ENCODE measurements at regions not wholly inside any gene's neighbourhood (a gene's known extent, or its start where the extent isn't known, plus 50 kb on each side); places are given as distances from the start of the nearest gene placed in this dataset.

DNA sequence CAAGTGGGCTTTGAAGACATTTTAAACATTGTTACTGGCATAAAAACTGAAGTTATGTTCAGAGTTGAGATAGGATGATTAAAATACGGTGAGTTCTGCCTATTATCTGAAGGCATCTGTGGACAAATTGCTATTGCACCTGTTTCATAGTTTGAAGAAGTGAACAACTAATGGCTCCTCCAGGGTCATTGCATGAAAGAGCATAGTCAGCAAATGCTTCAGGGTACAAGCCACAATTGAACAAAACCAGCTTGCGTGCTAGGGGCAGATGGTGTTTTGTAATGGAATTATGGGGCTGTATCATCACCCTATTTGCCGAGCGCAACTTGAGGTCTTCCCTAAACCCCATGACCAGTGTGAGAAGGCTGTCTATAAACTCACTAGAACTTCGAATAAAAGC is 369.1 kb downstream of the MTRR start:
- DNase-seq (no peak), ATAC-seq (no peak)
- peaks cover 0 to 3% of the 10 kb centered on the region in 2 donors for H3K9me3 ChIP-seq
- intact Hi-C loops (cut with DNase I) = no loop called here
- no peaks in the 10 kb centered on the region for H3K4me1 ChIP-seq
- H3K27ac ChIP-seq = no peak overlapping the region
- no peaks in the 10 kb centered on the region for H3K36me3 ChIP-seq
- TF ChIP-seq, protein P1, sequence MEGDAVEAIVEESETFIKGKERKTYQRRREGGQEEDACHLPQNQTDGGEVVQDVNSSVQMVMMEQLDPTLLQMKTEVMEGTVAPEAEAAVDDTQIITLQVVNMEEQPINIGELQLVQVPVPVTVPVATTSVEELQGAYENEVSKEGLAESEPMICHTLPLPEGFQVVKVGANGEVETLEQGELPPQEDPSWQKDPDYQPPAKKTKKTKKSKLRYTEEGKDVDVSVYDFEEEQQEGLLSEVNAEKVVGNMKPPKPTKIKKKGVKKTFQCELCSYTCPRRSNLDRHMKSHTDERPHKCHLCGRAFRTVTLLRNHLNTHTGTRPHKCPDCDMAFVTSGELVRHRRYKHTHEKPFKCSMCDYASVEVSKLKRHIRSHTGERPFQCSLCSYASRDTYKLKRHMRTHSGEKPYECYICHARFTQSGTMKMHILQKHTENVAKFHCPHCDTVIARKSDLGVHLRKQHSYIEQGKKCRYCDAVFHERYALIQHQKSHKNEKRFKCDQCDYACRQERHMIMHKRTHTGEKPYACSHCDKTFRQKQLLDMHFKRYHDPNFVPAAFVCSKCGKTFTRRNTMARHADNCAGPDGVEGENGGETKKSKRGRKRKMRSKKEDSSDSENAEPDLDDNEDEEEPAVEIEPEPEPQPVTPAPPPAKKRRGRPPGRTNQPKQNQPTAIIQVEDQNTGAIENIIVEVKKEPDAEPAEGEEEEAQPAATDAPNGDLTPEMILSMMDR (IDR thresholded peaks at IDR 0.05) = no peak
- no peak overlapping the region for H3K4me3 ChIP-seq
- H3K27me3 ChIP-seq = no peaks in the 10 kb centered on the region

DNA sequence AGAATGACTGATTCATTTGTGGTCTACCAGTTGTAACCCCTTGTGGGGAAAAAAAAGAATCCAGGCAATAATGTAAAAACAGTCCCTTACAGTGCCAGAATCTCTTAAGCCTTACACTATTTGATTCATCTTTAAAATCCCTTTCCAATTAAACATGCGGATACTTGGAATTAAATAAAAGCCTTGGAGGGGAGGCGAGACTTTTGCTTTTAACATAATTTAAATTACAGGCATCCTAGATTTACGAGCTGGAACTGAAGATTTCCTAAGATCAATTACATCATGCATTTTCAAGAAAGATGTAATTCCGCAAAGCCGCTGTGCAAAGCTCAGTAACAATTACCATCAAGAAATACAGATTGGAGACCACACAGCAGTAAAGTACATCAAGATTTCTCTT is 370.2 kb downstream of the MTRR start:
- intact Hi-C loops (cut with DNase I) = no loop called here
- H3K27me3 ChIP-seq = no peaks in the 10 kb centered on the region

DNA sequence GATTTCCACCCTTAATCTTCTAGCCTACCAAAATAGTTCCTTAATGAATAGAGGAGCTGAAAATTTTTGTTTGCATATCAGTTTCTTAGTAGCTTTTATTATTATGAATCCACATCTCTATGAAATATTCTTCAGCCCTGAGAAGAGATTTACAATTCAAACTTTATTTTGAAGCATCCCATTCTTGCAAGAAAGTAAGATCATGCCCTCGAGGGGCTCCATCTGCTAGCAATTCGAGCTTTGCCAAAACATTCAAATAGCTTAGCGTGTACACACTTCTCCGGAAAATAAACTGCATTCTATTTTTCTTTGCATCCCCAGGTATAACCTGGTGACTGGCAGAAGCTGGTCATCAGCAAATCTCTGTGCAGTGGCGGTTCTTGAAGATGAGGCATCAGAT is 370.7 kb downstream of the MTRR start:
- ATAC-seq (no peak), DNase-seq (no peak)
- H3K36me3 ChIP-seq = no peaks in the 10 kb centered on the region
- peaks cover 0 to 3% of the 10 kb centered on the region in 2 donors for H3K9me3 ChIP-seq
- H3K27ac ChIP-seq = no peak overlapping the region
- no peaks in the 10 kb centered on the region for H3K27me3 ChIP-seq
- TF ChIP-seq, protein P1 (IDR thresholded peaks at IDR 0.05) = no peak
- no peak overlapping the region for H3K4me3 ChIP-seq
- H3K4me1 ChIP-seq = no peaks in the 10 kb centered on the region
- intact Hi-C loops (cut with DNase I) = no loop called here

More for the DNA sequence above, 370.2 kb downstream of the MTRR start:
- H3K4me3 ChIP-seq = no peak overlapping the region
- TF ChIP-seq, protein P1 (IDR thresholded peaks at IDR 0.05) = no peak
- no peak overlapping the region for H3K27ac ChIP-seq
- no peaks in the 10 kb centered on the region for H3K36me3 ChIP-seq
- no peaks in the 10 kb centered on the region for H3K4me1 ChIP-seq
- ATAC-seq (no peak), DNase-seq (no peak)
- H3K9me3 ChIP-seq = peaks cover 0 to 3% of the 10 kb centered on the region in 2 donors

DNA sequence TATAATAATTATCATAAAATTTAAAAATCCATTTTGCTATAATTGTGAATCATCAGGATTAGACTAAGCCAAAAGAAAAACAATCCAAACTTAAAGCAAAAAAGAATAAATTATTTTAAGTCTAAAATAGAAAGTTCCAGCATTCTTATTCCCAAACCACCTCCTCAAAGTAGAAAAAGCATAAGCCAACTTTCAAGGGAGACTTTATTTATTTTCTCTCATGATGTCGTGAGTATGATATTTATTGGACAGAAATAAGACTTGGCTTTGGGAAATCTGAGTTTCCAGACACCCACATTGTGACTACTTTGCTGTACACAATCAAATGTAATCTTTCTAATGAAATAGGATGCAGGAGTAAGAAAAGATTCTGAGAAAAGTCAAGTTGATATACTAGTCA is 372.1 kb downstream of the MTRR start:
- TF ChIP-seq, protein P1 (IDR thresholded peaks at IDR 0.05) = no peak
- H3K27ac ChIP-seq = no peak overlapping the region
- H3K4me3 ChIP-seq = no peak overlapping the region
- H3K36me3 ChIP-seq = no peaks in the 10 kb centered on the region
- H3K9me3 ChIP-seq = peaks cover 0 to 3% of the 10 kb centered on the region in 2 donors
- no peak for DNase-seq
- no peaks in the 10 kb centered on the region for H3K27me3 ChIP-seq
- no peaks in the 10 kb centered on the region for H3K4me1 ChIP-seq
- ATAC-seq = no peak
- intact Hi-C loops (cut with DNase I) = no loop called here

DNA sequence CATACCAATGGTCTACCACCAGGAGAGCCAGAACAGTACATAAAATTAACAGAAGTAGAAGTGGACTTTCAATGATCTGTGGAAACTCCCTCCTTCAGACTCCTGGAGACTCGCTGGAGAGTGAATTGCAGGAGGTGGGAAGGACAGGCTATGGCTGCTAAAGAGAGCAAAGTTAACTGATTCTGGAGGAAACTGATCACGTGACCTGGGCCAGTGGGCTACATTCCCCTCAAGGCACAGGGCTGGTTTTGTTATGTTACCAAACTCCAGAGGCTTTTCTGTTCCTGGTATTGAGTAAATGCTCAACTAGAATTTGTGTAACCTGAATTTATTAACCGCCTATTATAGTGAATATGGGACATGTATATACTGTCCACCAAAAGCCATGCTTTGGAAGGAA is 372.6 kb downstream of the MTRR start:
- TF ChIP-seq, protein P1 (IDR thresholded peaks at IDR 0.05) = no peak
- intact Hi-C loops (cut with DNase I) = no loop called here
- no peak for DNase-seq

More for the DNA sequence above, 372.6 kb downstream of the MTRR start:
- no peaks in the 10 kb centered on the region for H3K4me1 ChIP-seq
- peaks cover 0 to 2% of the 10 kb centered on the region in 2 donors for H3K9me3 ChIP-seq
- H3K27ac ChIP-seq = no peak overlapping the region
- no peak overlapping the region for H3K4me3 ChIP-seq
- ATAC-seq = no peak
- H3K27me3 ChIP-seq = no peaks in the 10 kb centered on the region
- no peaks in the 10 kb centered on the region for H3K36me3 ChIP-seq

Data from left lung (tissue), 4 donors.